AG04449 (cell line): ENCODE measurements at regions not wholly inside any gene's neighbourhood (a gene's known extent, or its start where the extent isn't known, plus 50 kb on each side); places are given as distances from the start of the nearest gene placed in this dataset.

ENCODE experiments used
- CTCF ChIA-PET: fragments of 350-600 bp; formaldehyde crosslinking; extraction: SDS; loops from one replicate; lab custom pipeline; 2021; ENCODE audit warnings: antibody characterized with exemption; lab: Yijun Ruan, JAX
- POLR2A ChIA-PET: fragments of 400-600, 350-600 bp; formaldehyde crosslinking; extraction: SDS; loops from one replicate; lab custom pipeline; 2020; ENCODE audit warnings: antibody characterized with exemption, inconsistent platforms; lab: Yijun Ruan, JAX
- DNase-seq: peaks from one replicate; pipeline ENCODE4 v3.0.0-alpha.2; 2010; ENCODE audit warnings: low read depth, low spot score
- H3K4me3 ChIP-seq: 2 replicates; pipeline ENCODE4 v1.5.1; 2011; ENCODE audit warnings: low read depth, mild to moderate bottlenecking, control low read depth, low read length
- TF ChIP-seq, protein P1 (sequence below): IDR thresholded peaks from one replicate; pipeline ENCODE4 v1.5.1; 2011; ENCODE audit warnings: mild to moderate bottlenecking, moderate library complexity, low read length, control low read depth, inconsistent platforms; ENCODE audit not compliant: insufficient read depth; ENCODE audit errors: missing control alignments

DNA sequence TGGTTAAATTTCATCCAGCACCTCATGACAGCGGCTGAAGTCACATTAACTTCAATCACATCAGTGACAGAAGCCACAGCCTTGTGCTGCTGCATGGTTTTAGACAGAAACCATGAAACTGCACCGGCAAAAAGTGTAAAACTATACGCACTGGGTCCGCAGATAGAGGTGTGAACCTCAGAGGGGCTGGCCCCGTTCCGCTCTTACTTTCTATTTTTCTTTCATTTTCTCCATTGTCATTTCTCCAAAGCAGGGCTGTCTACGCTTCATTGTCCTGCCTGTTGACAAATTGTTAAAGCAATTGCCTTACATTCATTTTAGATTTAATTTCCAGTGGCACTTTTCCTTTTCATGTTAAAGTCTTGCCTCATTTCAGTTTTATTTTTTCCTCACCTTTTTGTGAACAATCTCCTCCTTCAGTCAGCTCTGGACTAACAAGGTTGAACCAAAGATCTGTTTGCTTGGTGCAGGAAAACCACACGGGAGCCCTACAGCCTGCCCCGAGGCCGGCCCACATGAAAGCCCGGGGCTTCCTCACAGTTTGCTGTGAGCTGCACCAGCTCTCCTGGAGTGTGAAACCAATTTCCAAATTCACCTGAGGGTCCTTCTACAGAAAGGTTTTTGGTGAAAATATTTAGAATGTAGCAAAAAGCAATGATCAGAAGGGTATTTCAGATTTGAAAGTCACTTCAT lies 63.7 kb downstream of the PRR18 start:
- DNase-seq = no peak
- no peak overlapping the region for H3K4me3 ChIP-seq
- ChIA-PET CTCF (no interaction called here), POLR2A (no interaction called here)
- TF ChIP-seq, protein P1, sequence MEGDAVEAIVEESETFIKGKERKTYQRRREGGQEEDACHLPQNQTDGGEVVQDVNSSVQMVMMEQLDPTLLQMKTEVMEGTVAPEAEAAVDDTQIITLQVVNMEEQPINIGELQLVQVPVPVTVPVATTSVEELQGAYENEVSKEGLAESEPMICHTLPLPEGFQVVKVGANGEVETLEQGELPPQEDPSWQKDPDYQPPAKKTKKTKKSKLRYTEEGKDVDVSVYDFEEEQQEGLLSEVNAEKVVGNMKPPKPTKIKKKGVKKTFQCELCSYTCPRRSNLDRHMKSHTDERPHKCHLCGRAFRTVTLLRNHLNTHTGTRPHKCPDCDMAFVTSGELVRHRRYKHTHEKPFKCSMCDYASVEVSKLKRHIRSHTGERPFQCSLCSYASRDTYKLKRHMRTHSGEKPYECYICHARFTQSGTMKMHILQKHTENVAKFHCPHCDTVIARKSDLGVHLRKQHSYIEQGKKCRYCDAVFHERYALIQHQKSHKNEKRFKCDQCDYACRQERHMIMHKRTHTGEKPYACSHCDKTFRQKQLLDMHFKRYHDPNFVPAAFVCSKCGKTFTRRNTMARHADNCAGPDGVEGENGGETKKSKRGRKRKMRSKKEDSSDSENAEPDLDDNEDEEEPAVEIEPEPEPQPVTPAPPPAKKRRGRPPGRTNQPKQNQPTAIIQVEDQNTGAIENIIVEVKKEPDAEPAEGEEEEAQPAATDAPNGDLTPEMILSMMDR = no peak

DNA sequence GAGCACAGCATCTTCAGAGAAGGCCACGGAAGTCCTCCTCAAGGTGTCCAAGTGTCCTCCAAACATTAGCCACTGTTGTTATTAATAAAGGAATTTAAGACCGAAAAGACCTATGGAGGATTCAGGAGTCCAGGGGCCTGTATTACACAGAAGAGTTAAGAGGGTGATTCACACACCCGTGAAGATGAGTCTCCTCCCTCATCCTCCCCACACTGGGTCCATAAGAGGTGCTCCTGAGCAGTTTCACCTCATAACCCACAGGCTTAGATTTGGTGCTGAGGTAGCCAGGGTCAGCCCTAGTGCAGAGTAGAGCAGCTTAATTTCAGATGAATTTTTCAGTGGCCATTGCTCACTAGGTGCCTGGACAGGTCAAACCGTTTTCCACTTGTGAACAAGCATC lies 65.3 kb downstream of the PRR18 start:
- TF ChIP-seq, protein P1 = no peak
- no peak overlapping the region for H3K4me3 ChIP-seq
- POLR2A ChIA-PET = no interaction called here
- CTCF ChIA-PET = no interaction called here
- no peak for DNase-seq

DNA sequence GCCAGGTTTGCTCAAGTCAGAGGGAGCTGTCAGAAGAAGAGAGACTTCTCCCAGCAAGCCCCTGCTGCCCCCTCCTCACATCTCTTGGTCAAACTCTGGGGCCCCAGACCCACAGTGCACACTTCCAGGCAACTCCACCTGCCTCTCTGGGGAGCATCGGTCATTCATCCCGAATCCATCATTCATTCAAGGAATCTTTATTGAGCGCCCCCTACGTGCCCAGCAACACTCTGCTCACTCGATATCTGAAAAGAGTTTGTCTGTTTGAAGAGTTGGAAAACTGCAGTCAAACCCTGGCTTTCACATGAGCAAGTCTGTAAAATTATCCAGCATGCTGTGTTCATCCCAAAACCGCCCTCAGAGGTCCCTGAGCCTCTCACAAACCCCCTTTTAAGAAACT lies 66.2 kb downstream of the PRR18 start:
- CTCF ChIA-PET = no interaction called here
- TF ChIP-seq, protein P1 = no peak
- no peak for DNase-seq
- POLR2A ChIA-PET = no interaction called here
- H3K4me3 ChIP-seq = no peak overlapping the region

- TF ChIP-seq, protein P1 = no peak
- DNase-seq = no peak
- CTCF ChIA-PET = no interaction called here
- POLR2A ChIA-PET = no interaction called here
- no peak overlapping the region for H3K4me3 ChIP-seq
Observed at GRCh38 chr6:166240889-166241288, 67.3 kb downstream of the PRR18 start.

GRCh38 chr6:166237617-166238016 lies 70.0 kb upstream of the TBXT start:
- ChIA-PET CTCF (no interaction called here), POLR2A (no interaction called here)
- H3K4me3 ChIP-seq = no peak overlapping the region
- TF ChIP-seq, protein P1 = no peak
- DNase-seq = peak; percentile 5

DNA sequence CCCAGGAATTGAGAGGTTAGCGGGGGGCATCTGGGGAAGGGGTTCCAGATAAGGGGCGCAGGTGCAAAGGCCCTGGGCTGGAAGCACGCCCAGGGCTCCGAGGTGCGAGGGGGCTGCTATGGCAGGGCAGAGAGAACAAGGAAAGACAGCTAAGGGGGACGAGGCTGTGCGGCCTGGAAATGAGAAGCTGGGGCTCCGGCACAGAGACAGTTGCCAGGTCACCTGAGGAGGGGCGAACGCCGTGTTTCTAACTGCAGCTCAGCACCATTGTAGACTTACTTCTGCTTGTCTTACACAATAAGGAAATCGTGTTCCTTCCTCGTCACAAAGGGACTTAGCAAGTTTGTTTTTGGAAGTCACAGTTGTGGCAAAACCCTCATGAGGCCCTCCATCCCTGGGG lies 68.9 kb upstream of the TBXT start:
- TF ChIP-seq, protein P1 = no peak
- POLR2A ChIA-PET = no interaction called here
- no peak overlapping the region for H3K4me3 ChIP-seq
- CTCF ChIA-PET = no interaction called here
- DNase-seq = no peak
